Panc1 (cell line): ENCODE measurements at regions not wholly inside any gene's neighbourhood (a gene's known extent, or its start where the extent isn't known, plus 50 kb on each side); places are given as distances from the start of the nearest gene placed in this dataset.

Experiments used
- ATAC-seq: fragments of 200-7000 bp; cut with Tn5 transposase; 2 replicates; pipeline ENCODE4 v1.9.1; 2020; ENCODE audit warnings: mild to moderate bottlenecking, moderate library complexity
- BruUV-seq: library from RNA; stranded (reverse); fragments of 400-500 nt; replicated peaks from 2 replicates; lab custom pipeline; 2021; lab: Mats Ljungman, UMichigan
- CTCF ChIA-PET: fragments of 300-600 bp; sonication (Branson Sonifier 250); formaldehyde crosslinking; loops from one replicate; lab custom pipeline; 2022; ENCODE audit warnings: antibody characterized with exemption; lab: Charles Lee
- POLR2A ChIA-PET: fragments of 300-600 bp; sonication (Branson Sonifier 250); formaldehyde crosslinking; loops from one replicate; lab custom pipeline; 2022; ENCODE audit warnings: antibody characterized with exemption; lab: Charles Lee
- DNase-seq: peaks from one replicate; pipeline ENCODE4 v3.0.0-alpha.2; 2010; ENCODE audit warnings: low read depth, low spot score
- H3K27ac ChIP-seq: 2 replicates; pipeline ENCODE4 v1.5.1; 2011; ENCODE audit warnings: mild to moderate bottlenecking, low read length, inconsistent platforms
- H3K27me3 ChIP-seq: fragments of 200-500 bp; sonication (Bioruptor generic); 2 replicates; pipeline ENCODE4 v1.6.0; 2014; ENCODE audit warnings: low read length, inconsistent platforms; ENCODE audit not compliant: control insufficient read depth, insufficient read depth
- H3K36me3 ChIP-seq: fragments of 200-500 bp; sonication (Bioruptor generic); 2 replicates; pipeline ENCODE4 v1.5.1; 2014; ENCODE audit warnings: inconsistent platforms, mild to moderate bottlenecking, low read length, moderate library complexity; ENCODE audit not compliant: control insufficient read depth, insufficient read depth
- H3K4me1 ChIP-seq: 2 replicates; pipeline ENCODE4 v1.5.1; 2011; ENCODE audit warnings: inconsistent platforms, mild to moderate bottlenecking, low read length, moderate library complexity; ENCODE audit not compliant: control insufficient read depth, insufficient read depth
- H3K4me3 ChIP-seq, 2 experiments: 2 replicates each; pipeline ENCODE4 v1.5.1; 2011 to 2012; ENCODE audit warnings: low read depth in 2 of 2, low read length in 2 of 2, mild to moderate bottlenecking in 2 of 2, inconsistent platforms in 1 of 2, moderate library complexity in 1 of 2
- H3K9me3 ChIP-seq: fragments of 200-500 bp; sonication (Bioruptor generic); 2 replicates; pipeline ENCODE4 v1.5.1; 2014; ENCODE audit warnings: low read depth, mild to moderate bottlenecking, inconsistent platforms, low read length, moderate library complexity; ENCODE audit not compliant: control insufficient read depth, insufficient read depth
- POLR2AphosphoS5 ChIP-seq: IDR thresholded peaks from 2 replicates; pipeline ENCODE4 v1.6.1; 2012; ENCODE audit warnings: mild to moderate bottlenecking, low read depth, low read length, moderate library complexity
- SIN3A ChIP-seq: IDR thresholded peaks from 2 replicates; pipeline ENCODE4 v1.6.1; 2012; ENCODE audit warnings: low read depth, mild to moderate bottlenecking, low read length, moderate library complexity, borderline replicate concordance; ENCODE audit not compliant: insufficient read depth
- TCF7L2 ChIP-seq: IDR thresholded peaks from 2 replicates; pipeline ENCODE4 v1.6.1; 2011; ENCODE audit warnings: mild to moderate bottlenecking, low read depth, low read length, inconsistent platforms
- in situ Hi-C: cut with HindIII; loops from 2 replicates; pipeline ENCODE4 v1.10.0; 2016; ENCODE audit warnings: low sequenced_read_pairs, low pct_unique_long_range_greater_than_20kb
- intact Hi-C: fragments of 100-400 bp; cut with micrococcal nuclease; formaldehyde crosslinking; loops from one replicate; pipeline ENCODE4 v1.10.0; 2022; ENCODE audit not compliant: unreplicated experiment
- TF ChIP-seq, protein P1 (sequence below), 2 experiments: IDR thresholded peaks; 2 replicates each; pipeline ENCODE4 v1.6.1; 2011 to 2012; ENCODE audit warnings: low read depth in 2 of 2, control low read depth in 1 of 2, low read length in 1 of 2, mild to moderate bottlenecking in 1 of 2, moderate library complexity in 1 of 2; ENCODE audit not compliant: insufficient read depth in 1 of 2
- TF ChIP-seq, protein P2 (sequence below): fragments of 450-650 bp; IDR thresholded peaks from 2 replicates; pipeline ENCODE4 v1.5.1; 2017; ENCODE audit warnings: mild to moderate bottlenecking

DNA sequence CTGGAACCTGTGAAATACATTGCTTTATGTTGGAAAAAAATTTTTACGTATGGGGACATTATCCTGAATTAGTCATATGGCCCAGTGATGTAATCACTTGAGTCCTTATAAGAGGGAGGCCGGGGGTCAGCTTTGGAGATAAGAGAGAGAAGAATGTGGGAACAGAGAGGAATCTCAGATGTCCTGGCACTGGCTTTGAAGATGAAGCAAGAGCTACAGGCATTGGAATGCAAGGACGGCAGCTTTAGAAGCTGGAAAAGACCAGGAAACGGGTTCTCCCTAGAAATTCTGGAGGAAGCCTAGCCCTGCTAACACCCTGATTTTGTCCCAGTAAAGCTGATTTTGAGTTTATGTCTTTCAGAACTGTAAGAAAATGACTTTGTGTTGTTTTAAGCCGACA is 1129.9 kb upstream of the GYPC start:
- BruUV-seq = no TSS peak
- no peaks in the 10 kb centered on the region for H3K9me3 ChIP-seq
- no peaks in the 10 kb centered on the region for H3K36me3 ChIP-seq
- H3K27me3 ChIP-seq = no peaks in the 10 kb centered on the region
- intact Hi-C loops = no loop called here
- TF ChIP-seq POLR2AphosphoS5 (no peak), TCF7L2 (no peak), SIN3A (no peak)
- TF ChIP-seq, protein P1, sequence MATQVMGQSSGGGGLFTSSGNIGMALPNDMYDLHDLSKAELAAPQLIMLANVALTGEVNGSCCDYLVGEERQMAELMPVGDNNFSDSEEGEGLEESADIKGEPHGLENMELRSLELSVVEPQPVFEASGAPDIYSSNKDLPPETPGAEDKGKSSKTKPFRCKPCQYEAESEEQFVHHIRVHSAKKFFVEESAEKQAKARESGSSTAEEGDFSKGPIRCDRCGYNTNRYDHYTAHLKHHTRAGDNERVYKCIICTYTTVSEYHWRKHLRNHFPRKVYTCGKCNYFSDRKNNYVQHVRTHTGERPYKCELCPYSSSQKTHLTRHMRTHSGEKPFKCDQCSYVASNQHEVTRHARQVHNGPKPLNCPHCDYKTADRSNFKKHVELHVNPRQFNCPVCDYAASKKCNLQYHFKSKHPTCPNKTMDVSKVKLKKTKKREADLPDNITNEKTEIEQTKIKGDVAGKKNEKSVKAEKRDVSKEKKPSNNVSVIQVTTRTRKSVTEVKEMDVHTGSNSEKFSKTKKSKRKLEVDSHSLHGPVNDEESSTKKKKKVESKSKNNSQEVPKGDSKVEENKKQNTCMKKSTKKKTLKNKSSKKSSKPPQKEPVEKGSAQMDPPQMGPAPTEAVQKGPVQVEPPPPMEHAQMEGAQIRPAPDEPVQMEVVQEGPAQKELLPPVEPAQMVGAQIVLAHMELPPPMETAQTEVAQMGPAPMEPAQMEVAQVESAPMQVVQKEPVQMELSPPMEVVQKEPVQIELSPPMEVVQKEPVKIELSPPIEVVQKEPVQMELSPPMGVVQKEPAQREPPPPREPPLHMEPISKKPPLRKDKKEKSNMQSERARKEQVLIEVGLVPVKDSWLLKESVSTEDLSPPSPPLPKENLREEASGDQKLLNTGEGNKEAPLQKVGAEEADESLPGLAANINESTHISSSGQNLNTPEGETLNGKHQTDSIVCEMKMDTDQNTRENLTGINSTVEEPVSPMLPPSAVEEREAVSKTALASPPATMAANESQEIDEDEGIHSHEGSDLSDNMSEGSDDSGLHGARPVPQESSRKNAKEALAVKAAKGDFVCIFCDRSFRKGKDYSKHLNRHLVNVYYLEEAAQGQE (IDR thresholded peaks at IDR 0.05; ENCODE audit: insufficient read depth in 1 of 2, low read depth in 2 of 2, low read length in 1 of 2) = no peak
- TF ChIP-seq, protein P2, sequence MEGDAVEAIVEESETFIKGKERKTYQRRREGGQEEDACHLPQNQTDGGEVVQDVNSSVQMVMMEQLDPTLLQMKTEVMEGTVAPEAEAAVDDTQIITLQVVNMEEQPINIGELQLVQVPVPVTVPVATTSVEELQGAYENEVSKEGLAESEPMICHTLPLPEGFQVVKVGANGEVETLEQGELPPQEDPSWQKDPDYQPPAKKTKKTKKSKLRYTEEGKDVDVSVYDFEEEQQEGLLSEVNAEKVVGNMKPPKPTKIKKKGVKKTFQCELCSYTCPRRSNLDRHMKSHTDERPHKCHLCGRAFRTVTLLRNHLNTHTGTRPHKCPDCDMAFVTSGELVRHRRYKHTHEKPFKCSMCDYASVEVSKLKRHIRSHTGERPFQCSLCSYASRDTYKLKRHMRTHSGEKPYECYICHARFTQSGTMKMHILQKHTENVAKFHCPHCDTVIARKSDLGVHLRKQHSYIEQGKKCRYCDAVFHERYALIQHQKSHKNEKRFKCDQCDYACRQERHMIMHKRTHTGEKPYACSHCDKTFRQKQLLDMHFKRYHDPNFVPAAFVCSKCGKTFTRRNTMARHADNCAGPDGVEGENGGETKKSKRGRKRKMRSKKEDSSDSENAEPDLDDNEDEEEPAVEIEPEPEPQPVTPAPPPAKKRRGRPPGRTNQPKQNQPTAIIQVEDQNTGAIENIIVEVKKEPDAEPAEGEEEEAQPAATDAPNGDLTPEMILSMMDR = no peak
- POLR2A ChIA-PET = no interaction called here
- no peak overlapping the region for H3K27ac ChIP-seq
- H3K4me3 ChIP-seq = no peak overlapping the region
- CTCF ChIA-PET = no interaction called here
- in situ Hi-C loops = no loop called here
- ATAC-seq (no peak), DNase-seq (no peak)
- H3K4me1 ChIP-seq = no peaks in the 10 kb centered on the region

DNA sequence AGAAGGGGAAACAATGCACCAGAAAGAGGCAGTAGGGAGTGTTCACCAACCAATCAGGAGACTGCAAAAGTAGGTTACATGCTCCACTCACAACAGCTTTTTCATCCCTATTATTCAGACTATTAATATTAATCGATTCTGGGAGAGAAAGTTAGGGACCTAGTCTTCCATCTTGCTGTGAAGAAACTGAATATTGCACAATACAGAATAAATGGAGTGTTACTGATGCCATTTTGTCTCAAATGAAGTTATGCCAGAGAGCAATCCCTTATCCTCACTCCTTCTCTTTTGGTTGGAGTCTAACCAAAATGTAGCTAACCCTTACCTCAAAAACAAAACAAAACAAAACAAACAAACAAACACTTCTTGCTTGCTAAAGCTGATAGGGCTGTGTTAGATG is 1120.9 kb upstream of the GYPC start:
- H3K4me1 ChIP-seq = no peaks in the 10 kb centered on the region
- no peak for DNase-seq
- no peak overlapping the region for H3K27ac ChIP-seq
- no peak for ATAC-seq
- intact Hi-C loops = no loop called here
- POLR2A ChIA-PET = no interaction called here
- CTCF ChIA-PET = no interaction called here
- H3K27me3 ChIP-seq = no peaks in the 10 kb centered on the region
- no TSS peak for BruUV-seq
- in situ Hi-C loops = no loop called here
- H3K4me3 ChIP-seq = no peak overlapping the region
- TF ChIP-seq SIN3A = no peak
- no peak for TF ChIP-seq TCF7L2
- TF ChIP-seq, protein P1 (IDR thresholded peaks at IDR 0.05; ENCODE audit: insufficient read depth in 1 of 2, low read depth in 2 of 2, low read length in 1 of 2) = no peak
- TF ChIP-seq, protein P2 = no peak
- TF ChIP-seq POLR2AphosphoS5 = no peak
- no peaks in the 10 kb centered on the region for H3K9me3 ChIP-seq
- no peaks in the 10 kb centered on the region for H3K36me3 ChIP-seq
